ENCODE measurements at regions not wholly inside any gene's neighbourhood (a gene's known extent, or its start where the extent isn't known, plus 50 kb on each side); places are given as distances from the start of the nearest gene placed in this dataset.

DNA sequence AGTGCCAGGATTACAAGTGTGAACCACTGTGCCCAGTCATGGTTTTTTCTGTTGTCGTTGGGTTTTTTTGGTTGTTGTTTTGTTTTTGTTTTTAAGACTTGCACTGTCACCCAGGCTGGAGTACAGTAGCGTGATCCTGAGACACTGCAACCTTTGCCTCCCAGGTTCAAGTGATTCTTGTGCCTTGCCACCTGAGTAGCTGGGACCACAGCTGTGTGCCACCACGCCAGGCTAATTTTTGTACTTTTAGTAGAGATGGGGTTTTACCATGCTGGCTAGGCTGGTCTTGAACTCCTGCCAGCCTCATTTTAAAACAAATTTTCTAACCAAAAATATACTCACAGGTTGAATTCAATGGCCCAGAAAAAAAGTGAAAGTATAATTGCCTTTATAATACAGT lies 174.1 kb downstream of the AHR start (continued):
- TF ChIP-seq, protein P1, sequence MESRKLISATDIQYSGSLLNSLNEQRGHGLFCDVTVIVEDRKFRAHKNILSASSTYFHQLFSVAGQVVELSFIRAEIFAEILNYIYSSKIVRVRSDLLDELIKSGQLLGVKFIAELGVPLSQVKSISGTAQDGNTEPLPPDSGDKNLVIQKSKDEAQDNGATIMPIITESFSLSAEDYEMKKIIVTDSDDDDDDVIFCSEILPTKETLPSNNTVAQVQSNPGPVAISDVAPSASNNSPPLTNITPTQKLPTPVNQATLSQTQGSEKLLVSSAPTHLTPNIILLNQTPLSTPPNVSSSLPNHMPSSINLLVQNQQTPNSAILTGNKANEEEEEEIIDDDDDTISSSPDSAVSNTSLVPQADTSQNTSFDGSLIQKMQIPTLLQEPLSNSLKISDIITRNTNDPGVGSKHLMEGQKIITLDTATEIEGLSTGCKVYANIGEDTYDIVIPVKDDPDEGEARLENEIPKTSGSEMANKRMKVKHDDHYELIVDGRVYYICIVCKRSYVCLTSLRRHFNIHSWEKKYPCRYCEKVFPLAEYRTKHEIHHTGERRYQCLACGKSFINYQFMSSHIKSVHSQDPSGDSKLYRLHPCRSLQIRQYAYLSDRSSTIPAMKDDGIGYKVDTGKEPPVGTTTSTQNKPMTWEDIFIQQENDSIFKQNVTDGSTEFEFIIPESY (IDR thresholded peaks at IDR 0.05; ENCODE audit: borderline replicate concordance, low read depth): no peak
- TF ChIP-seq, protein P2, sequence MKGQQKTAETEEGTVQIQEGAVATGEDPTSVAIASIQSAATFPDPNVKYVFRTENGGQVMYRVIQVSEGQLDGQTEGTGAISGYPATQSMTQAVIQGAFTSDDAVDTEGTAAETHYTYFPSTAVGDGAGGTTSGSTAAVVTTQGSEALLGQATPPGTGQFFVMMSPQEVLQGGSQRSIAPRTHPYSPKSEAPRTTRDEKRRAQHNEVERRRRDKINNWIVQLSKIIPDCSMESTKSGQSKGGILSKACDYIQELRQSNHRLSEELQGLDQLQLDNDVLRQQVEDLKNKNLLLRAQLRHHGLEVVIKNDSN (IDR thresholded peaks at IDR 0.05; ENCODE audit: borderline replicate concordance, low read depth): no peak
- no peak for TF ChIP-seq TAF1 (IDR thresholded peaks at IDR 0.05; ENCODE audit: borderline replicate concordance, low read depth, low read length)
- no peak for TF ChIP-seq SIN3A (IDR thresholded peaks at IDR 0.05; ENCODE audit: borderline replicate concordance, low read depth, low read length)
- no peak for TF ChIP-seq RAD21 (IDR thresholded peaks at IDR 0.05; ENCODE audit: low read length)
- no peak for TF ChIP-seq EZH2phosphoT487 (IDR thresholded peaks at IDR 0.05; ENCODE audit: borderline replicate concordance, low read depth)
- no peak for TF ChIP-seq JUND (IDR thresholded peaks at IDR 0.05)
- TF ChIP-seq GABPA (IDR thresholded peaks at IDR 0.05; ENCODE audit: low read depth): no peak
- no peak for TF ChIP-seq TEAD4 (IDR thresholded peaks at IDR 0.05; ENCODE audit: borderline replicate concordance, insufficient read depth)
- TF ChIP-seq, protein P3, sequence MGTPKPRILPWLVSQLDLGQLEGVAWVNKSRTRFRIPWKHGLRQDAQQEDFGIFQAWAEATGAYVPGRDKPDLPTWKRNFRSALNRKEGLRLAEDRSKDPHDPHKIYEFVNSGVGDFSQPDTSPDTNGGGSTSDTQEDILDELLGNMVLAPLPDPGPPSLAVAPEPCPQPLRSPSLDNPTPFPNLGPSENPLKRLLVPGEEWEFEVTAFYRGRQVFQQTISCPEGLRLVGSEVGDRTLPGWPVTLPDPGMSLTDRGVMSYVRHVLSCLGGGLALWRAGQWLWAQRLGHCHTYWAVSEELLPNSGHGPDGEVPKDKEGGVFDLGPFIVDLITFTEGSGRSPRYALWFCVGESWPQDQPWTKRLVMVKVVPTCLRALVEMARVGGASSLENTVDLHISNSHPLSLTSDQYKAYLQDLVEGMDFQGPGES (IDR thresholded peaks at IDR 0.05; ENCODE audit: low read depth, low read length): no peak
- no peak for TF ChIP-seq TCF12 (IDR thresholded peaks at IDR 0.05)

DNA sequence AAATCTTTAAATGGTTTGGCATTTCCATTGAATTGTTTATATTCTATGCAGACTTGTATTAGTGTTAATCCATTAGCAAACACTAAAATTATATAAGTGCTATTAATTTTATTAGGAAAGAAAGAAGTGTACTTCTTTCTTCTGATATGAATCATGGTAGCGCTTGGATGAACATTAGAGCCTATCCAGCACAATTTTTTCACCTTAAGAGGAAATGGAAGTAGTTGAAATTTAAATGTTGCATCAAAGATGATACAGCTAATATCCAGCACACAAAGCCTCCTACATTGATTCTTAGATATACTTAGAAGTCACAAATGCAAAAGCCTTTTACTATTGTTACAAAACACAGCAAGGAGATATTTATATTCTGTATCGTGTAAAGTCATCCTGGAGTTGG lies 174.5 kb downstream of the AHR start:
- CTCF ChIA-PET: no interaction called here
- H3K9me2 ChIP-seq: no peaks in the 10 kb centered on the region
- TF ChIP-seq RXRA (IDR thresholded peaks at IDR 0.05; ENCODE audit: borderline replicate concordance, low read depth) (no peak), FOSL2 (IDR thresholded peaks at IDR 0.05; ENCODE audit: borderline replicate concordance, low read depth) (no peak), RCOR1 (IDR thresholded peaks at IDR 0.05; ENCODE audit: low read length) (no peak), TCF12 (IDR thresholded peaks at IDR 0.05) (no peak)
- H3K27ac ChIP-seq (ENCODE audit: low read depth in 2 of 2, low read length in 1 of 2): no peak overlapping the region
- no peak overlapping the region for H3K9ac ChIP-seq
- H3K36me3 ChIP-seq (replicated peaks in 1 of 2; ENCODE audit: control insufficient read depth in 1 of 2, insufficient read depth in 2 of 2, low read length in 1 of 2): no peaks in the 10 kb centered on the region
- H3K4me1 ChIP-seq (ENCODE audit: control insufficient read depth in 1 of 2, insufficient read depth in 2 of 2, low read depth in 1 of 2, low read length in 1 of 2): no peaks in the 10 kb centered on the region
- H3K27me3 ChIP-seq (ENCODE audit: insufficient read depth): peaks cover 3% of the 10 kb centered on the region; the same call in 1 of the 2 replicates
- POLR2A ChIA-PET: no interaction called here
- no peak for DNase-seq
- no peaks in the 10 kb centered on the region for H4K20me1 ChIP-seq (ENCODE audit: insufficient read depth)
- H3K79me2 ChIP-seq (ENCODE audit: insufficient read depth): no peaks in the 10 kb centered on the region
- 8% methylated on average over 2 of the region's 2 CpGs for WGBS (ENCODE audit: low lambda C conversion rate)
- H3F3A ChIP-seq (replicated peaks; ENCODE audit: insufficient read depth): no peaks in the 10 kb centered on the region
- H2AFZ ChIP-seq (ENCODE audit: low read depth): no peak overlapping the region
- H3K4me2 ChIP-seq: no peak overlapping the region
- no peak overlapping the region for H3K4me3 ChIP-seq (ENCODE audit: low read depth in 2 of 2, low read length in 1 of 2)
- no peaks in the 10 kb centered on the region for H3K9me3 ChIP-seq

Data from SK-N-SH (cell line).